Liver (tissue), 3 donors: ENCODE measurements at regions not wholly inside any gene's neighbourhood (a gene's known extent, or its start where the extent isn't known, plus 50 kb on each side); places are given as distances from the start of the nearest gene placed in this dataset.

ENCODE experiments used
- EGR1 ChIP-seq, 2 donors: IDR thresholded peaks; 2 replicates each; pipeline ENCODE4 v1.6.1; 2016 to 2018; ENCODE audit warnings: antibody characterized with exemption in 2 of 2, low read depth in 2 of 2
- FOXA1 ChIP-seq: IDR thresholded peaks from 2 replicates; pipeline ENCODE4 v1.6.1; 2016; ENCODE audit warnings: antibody characterized with exemption
- GABPA ChIP-seq, 2 donors: IDR thresholded peaks in 1 of 2; conservative IDR thresholded peaks in 1 of 2; 2 replicates each; pipeline ENCODE4 v1.6.1; 2016; ENCODE audit warnings: antibody characterized with exemption in 2 of 2, mild to moderate bottlenecking in 1 of 2, moderate library complexity in 1 of 2
- HNF4G ChIP-seq: IDR thresholded peaks from 2 replicates; pipeline ENCODE4 v1.6.1; 2016; ENCODE audit warnings: antibody characterized with exemption
- JUND ChIP-seq, 2 donors: IDR thresholded peaks; 2 replicates each; pipeline ENCODE4 v1.6.1; 2016; ENCODE audit warnings: antibody characterized with exemption in 2 of 2
- MAX ChIP-seq: IDR thresholded peaks from 2 replicates; pipeline ENCODE4 v1.6.1; 2016; ENCODE audit warnings: antibody characterized with exemption
- RXRA ChIP-seq, 2 donors: IDR thresholded peaks; 2 replicates each; pipeline ENCODE4 v1.6.1; 2017 to 2018; ENCODE audit warnings: antibody characterized with exemption in 2 of 2, mild to moderate bottlenecking in 1 of 2
- SP1 ChIP-seq: IDR thresholded peaks from 2 replicates; pipeline ENCODE4 v1.6.1; 2018; ENCODE audit warnings: antibody characterized with exemption, mild to moderate bottlenecking
- TAF1 ChIP-seq: conservative IDR thresholded peaks from 2 replicates; pipeline ENCODE4 v1.6.1; 2016; ENCODE audit warnings: antibody characterized with exemption, mild to moderate bottlenecking
- YY1 ChIP-seq: IDR thresholded peaks from 2 replicates; pipeline ENCODE4 v1.6.1; 2016; ENCODE audit warnings: antibody characterized with exemption, mild to moderate bottlenecking
- ZBTB33 ChIP-seq: IDR thresholded peaks from 2 replicates; pipeline ENCODE4 v1.6.1; 2016; ENCODE audit warnings: antibody characterized with exemption
- TF ChIP-seq, protein P1 (sequence below): fragments of 150-350 bp; IDR thresholded peaks from 2 replicates; pipeline ENCODE4 v1.5.1; 2017; ENCODE audit warnings: improper control_type of control experiment, low read depth, low read length; ENCODE audit not compliant: missing input control
- TF ChIP-seq, protein P2 (sequence below): IDR thresholded peaks from 2 replicates; pipeline ENCODE4 v1.6.1; 2016; ENCODE audit warnings: antibody characterized with exemption, mild to moderate bottlenecking
- donor health status: healthy.
- donor health status: healthy.

DNA sequence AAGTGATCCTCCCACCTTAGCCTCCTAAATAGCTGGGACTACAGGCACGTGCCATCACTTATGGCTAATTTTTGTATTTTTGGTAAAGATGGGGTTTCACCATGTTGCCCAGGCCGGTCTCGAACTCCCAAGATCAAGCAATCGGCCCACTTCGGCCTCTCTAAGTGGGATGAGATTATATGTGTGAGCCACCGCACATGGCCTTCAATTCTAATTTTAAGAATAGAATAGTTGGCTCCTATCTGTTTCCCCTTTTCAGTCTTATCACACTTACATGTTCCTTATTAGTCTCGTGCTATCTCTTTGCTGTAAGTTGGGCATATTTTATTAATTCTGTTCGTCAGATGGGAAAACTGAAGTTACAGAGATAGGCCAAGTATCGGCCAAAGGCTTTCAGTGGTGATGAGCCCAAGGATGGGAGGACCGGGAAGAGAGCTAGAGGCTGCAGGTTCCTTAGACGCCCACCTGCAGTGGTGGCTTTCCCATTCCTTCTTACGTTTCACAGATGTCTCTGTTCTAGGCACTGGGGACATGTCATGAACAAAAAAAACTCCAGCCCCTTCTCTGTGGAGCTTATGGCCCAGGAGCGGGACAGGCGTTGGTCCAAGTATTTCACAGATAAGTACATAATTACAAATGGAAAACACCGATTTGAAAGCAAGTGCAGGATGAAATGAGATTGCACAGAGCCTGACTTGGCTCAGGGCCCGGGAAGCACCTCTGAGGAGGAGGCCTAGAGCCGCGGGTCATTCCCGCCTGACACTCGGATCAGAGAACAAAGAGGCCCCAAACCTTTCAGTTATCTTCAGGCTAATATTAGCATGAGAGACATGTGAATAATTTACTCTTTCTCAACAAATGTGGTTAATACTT lies 91.1 kb upstream of the KLF13 start:
- TF ChIP-seq, protein P1, sequence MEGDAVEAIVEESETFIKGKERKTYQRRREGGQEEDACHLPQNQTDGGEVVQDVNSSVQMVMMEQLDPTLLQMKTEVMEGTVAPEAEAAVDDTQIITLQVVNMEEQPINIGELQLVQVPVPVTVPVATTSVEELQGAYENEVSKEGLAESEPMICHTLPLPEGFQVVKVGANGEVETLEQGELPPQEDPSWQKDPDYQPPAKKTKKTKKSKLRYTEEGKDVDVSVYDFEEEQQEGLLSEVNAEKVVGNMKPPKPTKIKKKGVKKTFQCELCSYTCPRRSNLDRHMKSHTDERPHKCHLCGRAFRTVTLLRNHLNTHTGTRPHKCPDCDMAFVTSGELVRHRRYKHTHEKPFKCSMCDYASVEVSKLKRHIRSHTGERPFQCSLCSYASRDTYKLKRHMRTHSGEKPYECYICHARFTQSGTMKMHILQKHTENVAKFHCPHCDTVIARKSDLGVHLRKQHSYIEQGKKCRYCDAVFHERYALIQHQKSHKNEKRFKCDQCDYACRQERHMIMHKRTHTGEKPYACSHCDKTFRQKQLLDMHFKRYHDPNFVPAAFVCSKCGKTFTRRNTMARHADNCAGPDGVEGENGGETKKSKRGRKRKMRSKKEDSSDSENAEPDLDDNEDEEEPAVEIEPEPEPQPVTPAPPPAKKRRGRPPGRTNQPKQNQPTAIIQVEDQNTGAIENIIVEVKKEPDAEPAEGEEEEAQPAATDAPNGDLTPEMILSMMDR: no peak
- no peak for TF ChIP-seq ZBTB33
- no peak for TF ChIP-seq SP1
- TF ChIP-seq TAF1: no peak
- no peak for TF ChIP-seq RXRA (IDR thresholded peaks at IDR 0.05)
- TF ChIP-seq FOXA1: no peak
- TF ChIP-seq, protein P2, sequence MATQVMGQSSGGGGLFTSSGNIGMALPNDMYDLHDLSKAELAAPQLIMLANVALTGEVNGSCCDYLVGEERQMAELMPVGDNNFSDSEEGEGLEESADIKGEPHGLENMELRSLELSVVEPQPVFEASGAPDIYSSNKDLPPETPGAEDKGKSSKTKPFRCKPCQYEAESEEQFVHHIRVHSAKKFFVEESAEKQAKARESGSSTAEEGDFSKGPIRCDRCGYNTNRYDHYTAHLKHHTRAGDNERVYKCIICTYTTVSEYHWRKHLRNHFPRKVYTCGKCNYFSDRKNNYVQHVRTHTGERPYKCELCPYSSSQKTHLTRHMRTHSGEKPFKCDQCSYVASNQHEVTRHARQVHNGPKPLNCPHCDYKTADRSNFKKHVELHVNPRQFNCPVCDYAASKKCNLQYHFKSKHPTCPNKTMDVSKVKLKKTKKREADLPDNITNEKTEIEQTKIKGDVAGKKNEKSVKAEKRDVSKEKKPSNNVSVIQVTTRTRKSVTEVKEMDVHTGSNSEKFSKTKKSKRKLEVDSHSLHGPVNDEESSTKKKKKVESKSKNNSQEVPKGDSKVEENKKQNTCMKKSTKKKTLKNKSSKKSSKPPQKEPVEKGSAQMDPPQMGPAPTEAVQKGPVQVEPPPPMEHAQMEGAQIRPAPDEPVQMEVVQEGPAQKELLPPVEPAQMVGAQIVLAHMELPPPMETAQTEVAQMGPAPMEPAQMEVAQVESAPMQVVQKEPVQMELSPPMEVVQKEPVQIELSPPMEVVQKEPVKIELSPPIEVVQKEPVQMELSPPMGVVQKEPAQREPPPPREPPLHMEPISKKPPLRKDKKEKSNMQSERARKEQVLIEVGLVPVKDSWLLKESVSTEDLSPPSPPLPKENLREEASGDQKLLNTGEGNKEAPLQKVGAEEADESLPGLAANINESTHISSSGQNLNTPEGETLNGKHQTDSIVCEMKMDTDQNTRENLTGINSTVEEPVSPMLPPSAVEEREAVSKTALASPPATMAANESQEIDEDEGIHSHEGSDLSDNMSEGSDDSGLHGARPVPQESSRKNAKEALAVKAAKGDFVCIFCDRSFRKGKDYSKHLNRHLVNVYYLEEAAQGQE: no peak
- TF ChIP-seq JUND (IDR thresholded peaks at IDR 0.05): no peak
- TF ChIP-seq YY1: no peak
- no peak for TF ChIP-seq MAX
- no peak for TF ChIP-seq HNF4G
- TF ChIP-seq GABPA (IDR thresholded peaks at IDR 0.05 in 1 of 2, conservative IDR thresholded peaks at IDR 0.05 in 1 of 2): no peak
- no peak for TF ChIP-seq EGR1 (IDR thresholded peaks at IDR 0.05; ENCODE audit: low read depth in 2 of 2)
